ENCODE measurements at regions not wholly inside any gene's neighbourhood (a gene's known extent, or its start where the extent isn't known, plus 50 kb on each side); places are given as distances from the start of the nearest gene placed in this dataset.

GRCh38 chr13:103557878-103558277 lies 491.7 kb upstream of the SLC10A2 start:
- POLR2A ChIA-PET (ENCODE audit: unreplicated experiment) = no interaction called here

GRCh38 chr13:103556681-103557080 lies 490.5 kb upstream of the SLC10A2 start:
- POLR2A ChIA-PET (ENCODE audit: unreplicated experiment) = no interaction called here
- H2AFZ ChIP-seq (ENCODE audit: low read length) = no peak overlapping the region
- no peaks in the 10 kb centered on the region for H3K9me2 ChIP-seq (replicated peaks; ENCODE audit: low read length)
- TF ChIP-seq EZH2phosphoT487 (IDR thresholded peaks at IDR 0.05; ENCODE audit: borderline replicate concordance, low read length) = no peak
- TF ChIP-seq CTCF (conservative IDR thresholded peaks at IDR 0.05; ENCODE audit: low read depth, low read length) = no peak
- no peak for TF ChIP-seq EZH2 (IDR thresholded peaks at IDR 0.05; ENCODE audit: low read length, unreplicated experiment)
- CTCF ChIA-PET = no interaction called here
- no peaks in the 10 kb centered on the region for H3K79me2 ChIP-seq (ENCODE audit: low read length)
- no peaks in the 10 kb centered on the region for H3K4me1 ChIP-seq (ENCODE audit: insufficient read depth, low read length)
- no TSS peak for BruUV-seq (replicated peaks)
- no peaks in the 10 kb centered on the region for H3K36me3 ChIP-seq (ENCODE audit: low read depth, low read length)
- H4K20me1 ChIP-seq (ENCODE audit: low read length) = no peaks in the 10 kb centered on the region
- H3K4me3 ChIP-seq (ENCODE audit: low read length) = no peak overlapping the region
- H3K4me2 ChIP-seq (ENCODE audit: low read length) = no peak overlapping the region
- DNase-seq (no peak), ATAC-seq (no peak)
- H3K9ac ChIP-seq (ENCODE audit: low read length) = no peak overlapping the region
- no peaks in the 10 kb centered on the region for H3K9me3 ChIP-seq (ENCODE audit: low read length)
- H3K27ac ChIP-seq (ENCODE audit: low read length) = no peak overlapping the region
- no peaks in the 10 kb centered on the region for H3K27me3 ChIP-seq (ENCODE audit: low read length)
- H3F3A ChIP-seq (ENCODE audit: low read length, unreplicated experiment) = no peaks in the 10 kb centered on the region
- intact Hi-C loops (cut with micrococcal nuclease) = no loop called here

More at GRCh38 chr13:103557878-103558277, 491.7 kb upstream of the SLC10A2 start:
- H2AFZ ChIP-seq (ENCODE audit: low read length) = no peak overlapping the region
- no peak for TF ChIP-seq EZH2phosphoT487 (IDR thresholded peaks at IDR 0.05; ENCODE audit: borderline replicate concordance, low read length)
- no peaks in the 10 kb centered on the region for H3K9me2 ChIP-seq (replicated peaks; ENCODE audit: low read length)
- intact Hi-C loops (cut with micrococcal nuclease) = no loop called here
- no peaks in the 10 kb centered on the region for H3K4me1 ChIP-seq (ENCODE audit: insufficient read depth, low read length)
- H3K4me3 ChIP-seq (ENCODE audit: low read length) = no peak overlapping the region
- no peaks in the 10 kb centered on the region for H3F3A ChIP-seq (ENCODE audit: low read length, unreplicated experiment)
- no peaks in the 10 kb centered on the region for H3K27me3 ChIP-seq (ENCODE audit: low read length)
- H3K27ac ChIP-seq (ENCODE audit: low read length) = no peak overlapping the region
- no TSS peak for BruUV-seq (replicated peaks)
- ATAC-seq (no peak), DNase-seq (no peak)
- H3K9ac ChIP-seq (ENCODE audit: low read length) = no peak overlapping the region
- H3K36me3 ChIP-seq (ENCODE audit: low read depth, low read length) = no peaks in the 10 kb centered on the region
- no peaks in the 10 kb centered on the region for H3K79me2 ChIP-seq (ENCODE audit: low read length)
- no peaks in the 10 kb centered on the region for H3K9me3 ChIP-seq (ENCODE audit: low read length)
- no peak overlapping the region for H3K4me2 ChIP-seq (ENCODE audit: low read length)
- CTCF ChIA-PET = no interaction called here
- H4K20me1 ChIP-seq (ENCODE audit: low read length) = no peaks in the 10 kb centered on the region

GRCh38 chr13:103547914-103548313 lies 481.7 kb upstream of the SLC10A2 start:
- H3F3A ChIP-seq (ENCODE audit: low read length, unreplicated experiment) = no peaks in the 10 kb centered on the region
- no TSS peak for BruUV-seq (replicated peaks)
- DNase-seq (no peak), ATAC-seq (no peak)
- H3K9ac ChIP-seq (ENCODE audit: low read length) = no peak overlapping the region
- H3K9me3 ChIP-seq (ENCODE audit: low read length) = no peaks in the 10 kb centered on the region
- CTCF ChIA-PET = no interaction called here
- TF ChIP-seq CTCF (conservative IDR thresholded peaks at IDR 0.05; ENCODE audit: low read depth, low read length) (no peak), EZH2 (IDR thresholded peaks at IDR 0.05; ENCODE audit: low read length, unreplicated experiment) (no peak)
- H3K4me1 ChIP-seq (ENCODE audit: insufficient read depth, low read length) = no peaks in the 10 kb centered on the region
- H4K20me1 ChIP-seq (ENCODE audit: low read length) = no peaks in the 10 kb centered on the region
- intact Hi-C loops (cut with micrococcal nuclease) = no loop called here
- H3K79me2 ChIP-seq (ENCODE audit: low read length) = no peaks in the 10 kb centered on the region
- H3K27me3 ChIP-seq (ENCODE audit: low read length) = no peaks in the 10 kb centered on the region
- H3K4me3 ChIP-seq (ENCODE audit: low read length) = no peak overlapping the region
- no peak overlapping the region for H3K4me2 ChIP-seq (ENCODE audit: low read length)
- H3K9me2 ChIP-seq (replicated peaks; ENCODE audit: low read length) = no peaks in the 10 kb centered on the region
- no peak overlapping the region for H3K27ac ChIP-seq (ENCODE audit: low read length)
- no peak overlapping the region for H2AFZ ChIP-seq (ENCODE audit: low read length)
- no peaks in the 10 kb centered on the region for H3K36me3 ChIP-seq (ENCODE audit: low read depth, low read length)
- POLR2A ChIA-PET (ENCODE audit: unreplicated experiment) = no interaction called here
